ENCODE measurements at regions not wholly inside any gene's neighbourhood (a gene's known extent, or its start where the extent isn't known, plus 50 kb on each side); places are given as distances from the start of the nearest gene placed in this dataset.
A peak's percentile ranks its signal among the peaks of the same experiment; 100 is the strongest.

DNA sequence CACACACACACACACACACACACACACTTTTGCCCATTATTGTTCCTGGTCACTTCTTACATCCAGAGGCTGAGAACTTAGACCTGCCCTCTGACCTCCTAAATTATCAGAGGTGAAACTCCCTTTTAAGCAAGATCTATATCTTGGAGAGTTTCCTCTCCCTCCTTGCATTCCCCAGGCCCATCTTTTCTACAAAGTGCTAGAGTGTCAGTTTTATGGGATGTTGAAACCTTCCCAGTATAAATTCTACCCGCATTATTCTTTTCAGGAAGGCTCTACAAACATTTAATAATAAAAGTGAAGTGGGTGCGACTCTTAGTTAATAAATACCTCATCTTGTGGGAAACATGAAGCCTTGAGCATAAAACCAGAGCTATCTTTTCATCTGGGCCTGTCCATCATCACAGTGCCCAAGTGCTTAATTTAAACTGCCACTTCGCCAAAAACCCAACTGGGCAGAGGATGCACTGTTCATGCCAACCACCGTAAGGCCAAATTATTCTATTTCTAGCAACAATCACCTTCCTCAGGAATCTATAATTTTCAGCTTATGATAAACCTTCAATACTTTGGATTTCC is 458.2 kb upstream of the RUNX1 start:
- intact Hi-C loops (cut with micrococcal nuclease) = loop anchor here in 1 of 2 donors (5.0 kb wide), 1 partner anchor 620 kb away; no protein-coding TSS in a partner anchor
- Mint-ChIP-seq H3K4me1 (peaks cover 42% of the 10 kb centered on the region), H3K27me3 (ENCODE audit: low read depth in 3 of 3) (peaks cover 0 to 4% (median 2%) of the 10 kb centered on the region in 3 donors)

DNA sequence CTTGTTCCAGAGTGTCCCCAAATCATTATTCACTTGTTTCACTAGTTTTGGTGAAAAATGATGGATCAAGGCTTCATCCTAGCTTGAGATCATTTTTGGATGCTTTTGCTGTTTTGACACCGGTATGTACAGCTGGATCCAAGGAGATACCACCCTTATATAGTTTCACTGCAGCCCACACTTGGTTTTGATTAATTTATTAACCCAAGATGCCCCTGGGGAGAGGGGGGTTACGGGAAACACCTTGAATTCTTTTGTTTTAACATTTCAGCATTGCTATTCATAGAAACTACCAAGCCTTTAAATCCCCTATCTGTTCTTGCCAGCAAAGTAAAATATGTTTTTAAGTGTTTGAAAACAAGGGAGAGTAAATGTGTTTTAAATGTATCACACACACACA is 457.7 kb upstream of the RUNX1 start:
- no peak overlapping the region for H3K4me2 ChIP-seq (replicated peaks; ENCODE audit: extremely low read depth, low read length, poor library complexity, severe bottlenecking)
- no peak overlapping the region for H3K9ac ChIP-seq (ENCODE audit: insufficient read depth, low read length, poor library complexity, severe bottlenecking)
- Mint-ChIP-seq H3K4me3 (no peak overlapping the region), H3K4me1 (peaks cover 42% of the 10 kb centered on the region), H3K36me3 (no peaks in the 10 kb centered on the region), H3K27ac (peak overlapping the region in 1 of 7 donors; percentile 23), H3K27me3 (ENCODE audit: low read depth in 3 of 3) (peaks cover 0 to 4% (median 3%) of the 10 kb centered on the region in 3 donors), H3K9me3 (no peaks in the 10 kb centered on the region)
- no peaks in the 10 kb centered on the region for H3K9me3 ChIP-seq (replicated peaks in 1 of 2; ENCODE audit: control insufficient read depth in 1 of 2, insufficient read depth in 1 of 2, low read length in 2 of 2)
- no peaks in the 10 kb centered on the region for H4K20me1 ChIP-seq (ENCODE audit: insufficient read depth, low read length)
- TF ChIP-seq, protein P1, sequence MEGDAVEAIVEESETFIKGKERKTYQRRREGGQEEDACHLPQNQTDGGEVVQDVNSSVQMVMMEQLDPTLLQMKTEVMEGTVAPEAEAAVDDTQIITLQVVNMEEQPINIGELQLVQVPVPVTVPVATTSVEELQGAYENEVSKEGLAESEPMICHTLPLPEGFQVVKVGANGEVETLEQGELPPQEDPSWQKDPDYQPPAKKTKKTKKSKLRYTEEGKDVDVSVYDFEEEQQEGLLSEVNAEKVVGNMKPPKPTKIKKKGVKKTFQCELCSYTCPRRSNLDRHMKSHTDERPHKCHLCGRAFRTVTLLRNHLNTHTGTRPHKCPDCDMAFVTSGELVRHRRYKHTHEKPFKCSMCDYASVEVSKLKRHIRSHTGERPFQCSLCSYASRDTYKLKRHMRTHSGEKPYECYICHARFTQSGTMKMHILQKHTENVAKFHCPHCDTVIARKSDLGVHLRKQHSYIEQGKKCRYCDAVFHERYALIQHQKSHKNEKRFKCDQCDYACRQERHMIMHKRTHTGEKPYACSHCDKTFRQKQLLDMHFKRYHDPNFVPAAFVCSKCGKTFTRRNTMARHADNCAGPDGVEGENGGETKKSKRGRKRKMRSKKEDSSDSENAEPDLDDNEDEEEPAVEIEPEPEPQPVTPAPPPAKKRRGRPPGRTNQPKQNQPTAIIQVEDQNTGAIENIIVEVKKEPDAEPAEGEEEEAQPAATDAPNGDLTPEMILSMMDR (IDR thresholded peaks at IDR 0.05) = no peak
- no CpG with 5 or more reads among the region's 2 CpGs for WGBS (ENCODE audit: insufficient coverage)
- H3K4me3 ChIP-seq (replicated peaks in 1 of 3; ENCODE audit: low read depth in 2 of 3, low read length in 3 of 3) = no peak overlapping the region
- no peaks in the 10 kb centered on the region for H3K36me3 ChIP-seq (replicated peaks in 1 of 2; ENCODE audit: control insufficient read depth in 1 of 2, insufficient read depth in 2 of 2, low read length in 2 of 2)
- no peaks in the 10 kb centered on the region for H3K79me2 ChIP-seq (ENCODE audit: insufficient read depth, low read length)
- no peak for DNase-seq
- peaks cover 28 to 47% of the 10 kb centered on the region in 2 donors for H3K4me1 ChIP-seq (ENCODE audit: control insufficient read depth in 1 of 2, insufficient read depth in 2 of 2, low read length in 2 of 2)
- no peak overlapping the region for H3K27ac ChIP-seq (ENCODE audit: low read depth in 1 of 2, low read length in 2 of 2)
- intact Hi-C loops (cut with micrococcal nuclease) = loop anchor here in 1 of 2 donors (5.0 kb wide), 1 partner anchor 619 kb away; no protein-coding TSS in a partner anchor
- H2AFZ ChIP-seq (ENCODE audit: insufficient read depth, low read depth, low read length, poor library complexity, severe bottlenecking) = no peak overlapping the region
- no peaks in the 10 kb centered on the region for H3K27me3 ChIP-seq (ENCODE audit: control insufficient read depth in 2 of 2, insufficient read depth in 2 of 2, low read length in 2 of 2)

More for the DNA sequence above, 458.2 kb upstream of the RUNX1 start:
- Histone ChIP-seq H3K36me3 (replicated peaks in 1 of 2; ENCODE audit: control insufficient read depth in 1 of 2, insufficient read depth in 2 of 2, low read length in 2 of 2) (no peaks in the 10 kb centered on the region), H3K4me2 (replicated peaks; ENCODE audit: extremely low read depth, low read length, poor library complexity, severe bottlenecking) (no peak overlapping the region), H3K4me1 (ENCODE audit: control insufficient read depth in 1 of 2, insufficient read depth in 2 of 2, low read length in 2 of 2) (peaks cover 28 to 49% of the 10 kb centered on the region in 2 donors), H2AFZ (ENCODE audit: insufficient read depth, low read depth, low read length, poor library complexity, severe bottlenecking) (no peak overlapping the region), H3K9ac (ENCODE audit: insufficient read depth, low read length, poor library complexity, severe bottlenecking) (no peak overlapping the region), H3K79me2 (ENCODE audit: insufficient read depth, low read length) (no peaks in the 10 kb centered on the region), H3K27me3 (ENCODE audit: control insufficient read depth in 2 of 2, insufficient read depth in 2 of 2, low read length in 2 of 2) (no peaks in the 10 kb centered on the region), H3K27ac (ENCODE audit: low read depth in 1 of 2, low read length in 2 of 2) (no peak overlapping the region), H3K9me3 (replicated peaks in 1 of 2; ENCODE audit: control insufficient read depth in 1 of 2, insufficient read depth in 1 of 2, low read length in 2 of 2) (no peaks in the 10 kb centered on the region), H3K4me3 (replicated peaks in 1 of 3; ENCODE audit: low read depth in 2 of 3, low read length in 3 of 3) (no peak overlapping the region), H4K20me1 (ENCODE audit: insufficient read depth, low read length) (no peaks in the 10 kb centered on the region)
- no peaks in the 10 kb centered on the region for H3K36me3 Mint-ChIP-seq
- H3K27ac Mint-ChIP-seq = peak overlapping the region in 1 of 7 donors; percentile 23
- DNase-seq = no peak
- no CpG with 5 or more reads among the region's 4 CpGs for WGBS (ENCODE audit: insufficient coverage)
- H3K9me3 Mint-ChIP-seq = no peaks in the 10 kb centered on the region
- no peak overlapping the region for H3K4me3 Mint-ChIP-seq
- TF ChIP-seq, protein P1 (IDR thresholded peaks at IDR 0.05) = no peak

All from CD14-positive monocyte (primary cell).